CD4-positive, alpha-beta memory T cell (primary cell): ENCODE measurements at regions not wholly inside any gene's neighbourhood (a gene's known extent, or its start where the extent isn't known, plus 50 kb on each side); places are given as distances from the start of the nearest gene placed in this dataset.

Experiments used
- CTCF ChIA-PET: fragments of 350-600 bp; sonication (Branson Sonifier 250); formaldehyde crosslinking; loops from one replicate; lab custom pipeline; 2021; ENCODE audit warnings: inconsistent platforms; ENCODE audit not compliant: partially characterized antibody; lab: Charles Lee
- POLR2A ChIA-PET: fragments of 350-600 bp; sonication (Branson Sonifier 250); formaldehyde crosslinking; loops from one replicate; lab custom pipeline; 2021; ENCODE audit not compliant: partially characterized antibody; lab: Charles Lee
- DNase-seq, 5 donors: peaks; one replicate each; pipeline versions ENCODE4 v3.0.0 to v3.0.0-alpha.2; 2020 to 2022; ENCODE audit warnings: mixed read lengths in 1 of 5
- H3K27ac ChIP-seq: one replicate; pipeline ENCODE4 v1.7.0; 2013; ENCODE audit warnings: low read depth, low read length
- H3K27me3 ChIP-seq: 2 replicates; pipeline ENCODE4 v1.7.0; 2013; ENCODE audit warnings: mild to moderate bottlenecking, low read length, moderate library complexity; ENCODE audit not compliant: insufficient read depth
- H3K36me3 ChIP-seq: 2 replicates; pipeline ENCODE4 v1.7.0; 2013; ENCODE audit warnings: mild to moderate bottlenecking, low read length, moderate library complexity; ENCODE audit not compliant: insufficient read depth
- H3K4me1 ChIP-seq: 2 replicates; pipeline ENCODE4 v1.7.0; 2013; ENCODE audit warnings: mild to moderate bottlenecking, low read length, moderate library complexity; ENCODE audit not compliant: insufficient read depth
- H3K4me3 ChIP-seq, 2 donors: one replicate each; pipeline ENCODE4 v1.7.0; 2013; ENCODE audit warnings: low read length in 2 of 2, mild to moderate bottlenecking in 1 of 2
- H3K9me3 ChIP-seq, 2 donors: one replicate each; pipeline ENCODE4 v1.7.0; 2013; ENCODE audit warnings: low read length in 2 of 2, control low read depth in 1 of 2; ENCODE audit not compliant: control insufficient read depth in 1 of 2
- H3K27ac Mint-ChIP-seq, 7 donors: one replicate each; pipeline ENCODE4 v1.8.0; 2020 to 2021; ENCODE audit warnings: mixed read lengths in 7 of 7, mild to moderate bottlenecking in 6 of 7, inconsistent platforms in 3 of 7, moderate library complexity in 3 of 7
- H3K27me3 Mint-ChIP-seq, 2 donors: one replicate each; pipeline ENCODE4 v1.8.0; 2020 to 2021; ENCODE audit warnings: mixed read lengths in 2 of 2
- H3K36me3 Mint-ChIP-seq, 2 donors: one replicate each; pipeline ENCODE4 v1.8.0; 2020 to 2021; ENCODE audit warnings: mixed read lengths in 2 of 2, inconsistent platforms in 1 of 2, mild to moderate bottlenecking in 1 of 2
- H3K4me1 Mint-ChIP-seq, 4 donors: one replicate each; pipeline ENCODE4 v1.8.0; 2020 to 2021; ENCODE audit warnings: mixed read lengths in 4 of 4, mild to moderate bottlenecking in 1 of 4
- H3K4me3 Mint-ChIP-seq, 8 donors: one replicate each; pipeline ENCODE4 v1.8.0; 2020 to 2021; ENCODE audit warnings: mixed read lengths in 8 of 8, mild to moderate bottlenecking in 7 of 8, moderate library complexity in 6 of 8, inconsistent platforms in 3 of 8
- H3K9me3 Mint-ChIP-seq, 8 donors: one replicate each; pipeline ENCODE4 v1.8.0; 2020 to 2021; ENCODE audit warnings: mixed read lengths in 8 of 8, mild to moderate bottlenecking in 5 of 8, inconsistent platforms in 3 of 8, moderate library complexity in 1 of 8
- intact Hi-C: fragments of 100-400 bp; cut with micrococcal nuclease; formaldehyde crosslinking; loops from one replicate; pipeline ENCODE4 v1.15.1; 2023

- Histone ChIP-seq H3K27ac (no peak overlapping the region), H3K36me3 (no peaks in the 10 kb centered on the region), H3K27me3 (no peaks in the 10 kb centered on the region), H3K4me3 (no peak overlapping the region), H3K9me3 (no peaks in the 10 kb centered on the region), H3K4me1 (no peaks in the 10 kb centered on the region)
- intact Hi-C loops: no loop called here
- ChIA-PET POLR2A (no interaction called here), CTCF (no interaction called here)
- Mint-ChIP-seq H3K27me3 (peaks cover 0 to 6% of the 10 kb centered on the region in 2 donors), H3K27ac (no peak overlapping the region), H3K4me3 (no peak overlapping the region), H3K4me1 (no peaks in the 10 kb centered on the region), H3K36me3 (no peaks in the 10 kb centered on the region), H3K9me3 (peaks cover 0 to 6% (median 0%) of the 10 kb centered on the region in 8 donors)
- no peak for DNase-seq
Observed at GRCh38 chr6:145075425-145075824, 659.9 kb downstream of the EPM2A start.

- ChIA-PET POLR2A (no interaction called here), CTCF (no interaction called here)
- intact Hi-C loops: no loop called here
- H3K4me1 ChIP-seq: no peaks in the 10 kb centered on the region
- Mint-ChIP-seq H3K36me3 (no peaks in the 10 kb centered on the region), H3K4me3 (no peak overlapping the region), H3K4me1 (no peaks in the 10 kb centered on the region), H3K27me3 (peaks cover 0 to 6% of the 10 kb centered on the region in 2 donors), H3K9me3 (peaks cover 0 to 3% (median 0%) of the 10 kb centered on the region in 8 donors), H3K27ac (no peak overlapping the region)
- no peaks in the 10 kb centered on the region for H3K36me3 ChIP-seq
- no peaks in the 10 kb centered on the region for H3K27me3 ChIP-seq
- H3K27ac ChIP-seq: no peak overlapping the region
- no peaks in the 10 kb centered on the region for H3K9me3 ChIP-seq
- DNase-seq: no peak
- no peak overlapping the region for H3K4me3 ChIP-seq
Observed at GRCh38 chr6:145076115-145076841, 659.0 kb downstream of the EPM2A start.

GRCh38 chr6:145077382-145077781 is 657.9 kb downstream of the EPM2A start:
- no peaks in the 10 kb centered on the region for H3K4me1 ChIP-seq
- H3K9me3 Mint-ChIP-seq: peaks cover 0 to 3% (median 0%) of the 10 kb centered on the region in 8 donors
- H3K27ac ChIP-seq: no peak overlapping the region
- H3K4me3 Mint-ChIP-seq: no peak overlapping the region
- no peak for DNase-seq
- no peaks in the 10 kb centered on the region for H3K4me1 Mint-ChIP-seq
- intact Hi-C loops: no loop called here
- POLR2A ChIA-PET: no interaction called here
- CTCF ChIA-PET: no interaction called here
- no peaks in the 10 kb centered on the region for H3K36me3 ChIP-seq
- no peaks in the 10 kb centered on the region for H3K9me3 ChIP-seq
- H3K36me3 Mint-ChIP-seq: no peaks in the 10 kb centered on the region
- no peak overlapping the region for H3K4me3 ChIP-seq
- peaks cover 0 to 6% of the 10 kb centered on the region in 2 donors for H3K27me3 Mint-ChIP-seq
- no peak overlapping the region for H3K27ac Mint-ChIP-seq
- H3K27me3 ChIP-seq: no peaks in the 10 kb centered on the region

- Mint-ChIP-seq H3K36me3 (no peaks in the 10 kb centered on the region), H3K27ac (no peak overlapping the region), H3K27me3 (peaks cover 0 to 3% of the 10 kb centered on the region in 2 donors), H3K9me3 (no peaks in the 10 kb centered on the region), H3K4me1 (no peaks in the 10 kb centered on the region), H3K4me3 (no peak overlapping the region)
- no peaks in the 10 kb centered on the region for H3K9me3 ChIP-seq
- DNase-seq: no peak
- no peaks in the 10 kb centered on the region for H3K36me3 ChIP-seq
- no peaks in the 10 kb centered on the region for H3K27me3 ChIP-seq
- H3K27ac ChIP-seq: no peak overlapping the region
- ChIA-PET POLR2A (no interaction called here), CTCF (no interaction called here)
- intact Hi-C loops: loop anchor here (10.0 kb wide), 1 partner anchor 1164 kb away; no protein-coding TSS in a partner anchor
- H3K4me1 ChIP-seq: no peaks in the 10 kb centered on the region
- no peak overlapping the region for H3K4me3 ChIP-seq
Observed at GRCh38 chr6:145080651-145081050, 654.7 kb downstream of the EPM2A start.

- CTCF ChIA-PET: no interaction called here
- Histone ChIP-seq H3K9me3 (no peaks in the 10 kb centered on the region), H3K4me3 (no peak overlapping the region), H3K27ac (no peak overlapping the region), H3K27me3 (no peaks in the 10 kb centered on the region), H3K4me1 (no peaks in the 10 kb centered on the region), H3K36me3 (no peaks in the 10 kb centered on the region)
- no peak overlapping the region for H3K4me3 Mint-ChIP-seq
- H3K27me3 Mint-ChIP-seq: peaks cover 0 to 5% of the 10 kb centered on the region in 2 donors
- no peaks in the 10 kb centered on the region for H3K4me1 Mint-ChIP-seq
- no peaks in the 10 kb centered on the region for H3K9me3 Mint-ChIP-seq
- DNase-seq: no peak
- H3K27ac Mint-ChIP-seq: no peak overlapping the region
- intact Hi-C loops: loop anchor here (10.0 kb wide), 1 partner anchor 1163 kb away; no protein-coding TSS in a partner anchor
- POLR2A ChIA-PET: no interaction called here
- H3K36me3 Mint-ChIP-seq: no peaks in the 10 kb centered on the region
Observed at GRCh38 chr6:145081677-145082076, 653.6 kb downstream of the EPM2A start.

GRCh38 chr6:145082359-145082758 is 653.0 kb downstream of the EPM2A start:
- Histone ChIP-seq H3K36me3 (no peaks in the 10 kb centered on the region), H3K4me3 (no peak overlapping the region), H3K9me3 (no peaks in the 10 kb centered on the region), H3K4me1 (no peaks in the 10 kb centered on the region), H3K27me3 (no peaks in the 10 kb centered on the region), H3K27ac (no peak overlapping the region)
- CTCF ChIA-PET: no interaction called here
- H3K9me3 Mint-ChIP-seq: no peaks in the 10 kb centered on the region
- no peak overlapping the region for H3K27ac Mint-ChIP-seq
- POLR2A ChIA-PET: no interaction called here
- no peak for DNase-seq
- H3K36me3 Mint-ChIP-seq: no peaks in the 10 kb centered on the region
- no peaks in the 10 kb centered on the region for H3K4me1 Mint-ChIP-seq
- H3K4me3 Mint-ChIP-seq: no peak overlapping the region
- H3K27me3 Mint-ChIP-seq: peaks cover 0 to 4% of the 10 kb centered on the region in 2 donors
- intact Hi-C loops: loop anchor here (10.0 kb wide), 1 partner anchor 1162 kb away; no protein-coding TSS in a partner anchor

- no peak for DNase-seq
- intact Hi-C loops: loop anchor here (10.0 kb wide), 1 partner anchor 1159 kb away; no protein-coding TSS in a partner anchor
- H3K4me3 Mint-ChIP-seq: no peak overlapping the region
- ChIA-PET POLR2A (no interaction called here), CTCF (no interaction called here)
- H3K4me1 Mint-ChIP-seq: no peaks in the 10 kb centered on the region
- H3K27me3 Mint-ChIP-seq: peaks cover 2 to 3% of the 10 kb centered on the region in 2 donors
- Histone ChIP-seq H3K4me1 (no peaks in the 10 kb centered on the region), H3K27me3 (no peaks in the 10 kb centered on the region), H3K4me3 (no peak overlapping the region), H3K27ac (no peak overlapping the region), H3K36me3 (no peaks in the 10 kb centered on the region), H3K9me3 (no peaks in the 10 kb centered on the region)
- H3K36me3 Mint-ChIP-seq: no peaks in the 10 kb centered on the region
- H3K9me3 Mint-ChIP-seq: no peaks in the 10 kb centered on the region
- H3K27ac Mint-ChIP-seq: no peak overlapping the region
Observed at GRCh38 chr6:145086197-145086596, 649.1 kb downstream of the EPM2A start.
